ENCODE measurements at regions not wholly inside any gene's neighbourhood (a gene's known extent, or its start where the extent isn't known, plus 50 kb on each side); places are given as distances from the start of the nearest gene placed in this dataset.

- no peak for TF ChIP-seq CTCF (IDR thresholded peaks at IDR 0.05)
- H3K9me3 Mint-ChIP-seq (ENCODE audit: unreplicated experiment) = peaks cover 17% of the 10 kb centered on the region
- H3K36me3 Mint-ChIP-seq (ENCODE audit: unreplicated experiment) = no peaks in the 10 kb centered on the region
- no peak for DNase-seq (ENCODE audit: extremely low spot score, unreplicated experiment)
- no peak overlapping the region for H3K4me3 Mint-ChIP-seq (ENCODE audit: unreplicated experiment)
- H3K4me1 Mint-ChIP-seq (ENCODE audit: unreplicated experiment) = no peaks in the 10 kb centered on the region
- H3K27ac Mint-ChIP-seq (ENCODE audit: unreplicated experiment) = no peak overlapping the region
- no peaks in the 10 kb centered on the region for H3K27me3 Mint-ChIP-seq (ENCODE audit: unreplicated experiment)
Observed at GRCh38 chr16:35194681-35195080, 1735.3 kb downstream of the TP53TG3F start.

- Mint-ChIP-seq H3K9me3 (ENCODE audit: unreplicated experiment) (peaks cover 17% of the 10 kb centered on the region), H3K27me3 (ENCODE audit: unreplicated experiment) (no peaks in the 10 kb centered on the region)
- DNase-seq (ENCODE audit: extremely low spot score, unreplicated experiment) = no peak
Observed at GRCh38 chr16:35195173-35195863, 1735.9 kb downstream of the TP53TG3F start.

GRCh38 chr16:35195864-35196216 lies 1736.4 kb downstream of the TP53TG3F start:
- Mint-ChIP-seq H3K4me3 (ENCODE audit: unreplicated experiment) (no peak overlapping the region), H3K9me3 (ENCODE audit: unreplicated experiment) (peaks cover 21% of the 10 kb centered on the region), H3K27me3 (ENCODE audit: unreplicated experiment) (no peaks in the 10 kb centered on the region), H3K27ac (ENCODE audit: unreplicated experiment) (no peak overlapping the region), H3K36me3 (ENCODE audit: unreplicated experiment) (no peaks in the 10 kb centered on the region), H3K4me1 (ENCODE audit: unreplicated experiment) (no peaks in the 10 kb centered on the region)
- TF ChIP-seq CTCF (IDR thresholded peaks at IDR 0.05) = no peak
- no peak for DNase-seq (ENCODE audit: extremely low spot score, unreplicated experiment)

More at GRCh38 chr16:35195173-35195863, 1735.9 kb downstream of the TP53TG3F start:
- H3K27ac Mint-ChIP-seq (ENCODE audit: unreplicated experiment) = no peak overlapping the region
- no peak overlapping the region for H3K4me3 Mint-ChIP-seq (ENCODE audit: unreplicated experiment)
- H3K4me1 Mint-ChIP-seq (ENCODE audit: unreplicated experiment) = no peaks in the 10 kb centered on the region
- no peaks in the 10 kb centered on the region for H3K36me3 Mint-ChIP-seq (ENCODE audit: unreplicated experiment)
- TF ChIP-seq CTCF (IDR thresholded peaks at IDR 0.05) = no peak

- H3K9me3 Mint-ChIP-seq (ENCODE audit: unreplicated experiment) = peaks cover 24% of the 10 kb centered on the region
Observed at GRCh38 chr16:35196313-35196712, 1736.9 kb downstream of the TP53TG3F start.

GRCh38 chr16:35197656-35198055 lies 1738.2 kb downstream of the TP53TG3F start:
- H3K4me3 Mint-ChIP-seq (ENCODE audit: unreplicated experiment) = no peak overlapping the region
- H3K27me3 Mint-ChIP-seq (ENCODE audit: unreplicated experiment) = no peaks in the 10 kb centered on the region
- TF ChIP-seq CTCF (IDR thresholded peaks at IDR 0.05) = no peak
- no peak overlapping the region for H3K27ac Mint-ChIP-seq (ENCODE audit: unreplicated experiment)
- DNase-seq (ENCODE audit: extremely low spot score, unreplicated experiment) = no peak
- H3K9me3 Mint-ChIP-seq (ENCODE audit: unreplicated experiment) = peaks cover 33% of the 10 kb centered on the region
- H3K36me3 Mint-ChIP-seq (ENCODE audit: unreplicated experiment) = no peaks in the 10 kb centered on the region
- H3K4me1 Mint-ChIP-seq (ENCODE audit: unreplicated experiment) = no peaks in the 10 kb centered on the region

More at GRCh38 chr16:35196313-35196712, 1736.9 kb downstream of the TP53TG3F start:
- Mint-ChIP-seq H3K27ac (ENCODE audit: unreplicated experiment) (no peak overlapping the region), H3K4me1 (ENCODE audit: unreplicated experiment) (no peaks in the 10 kb centered on the region), H3K4me3 (ENCODE audit: unreplicated experiment) (no peak overlapping the region), H3K36me3 (ENCODE audit: unreplicated experiment) (no peaks in the 10 kb centered on the region), H3K27me3 (ENCODE audit: unreplicated experiment) (no peaks in the 10 kb centered on the region)
- no peak for TF ChIP-seq CTCF (IDR thresholded peaks at IDR 0.05)
- peak; percentile 82 for DNase-seq (ENCODE audit: extremely low spot score, unreplicated experiment)

All from osteocyte (in vitro differentiated cells).